MM.1S (cell line): ENCODE measurements at regions not wholly inside any gene's neighbourhood (a gene's known extent, or its start where the extent isn't known, plus 50 kb on each side); places are given as distances from the start of the nearest gene placed in this dataset.

Source experiments
- DNase-seq: peaks from one replicate; pipeline ENCODE4 v3.0.0-alpha.2; 2015
- H2AFZ ChIP-seq: fragments of 300-600 bp; sonication (generic); 2 replicates; pipeline ENCODE4 v1.6.0; 2016; ENCODE audit warnings: antibody characterized with exemption, low read length
- H3F3A ChIP-seq: fragments of 300-600 bp; sonication (generic); 2 replicates; pipeline ENCODE4 v1.6.1; 2016; ENCODE audit warnings: mild to moderate bottlenecking, antibody characterized with exemption, low read length, moderate library complexity, mixed read lengths; ENCODE audit not compliant: insufficient read depth
- H3K27ac ChIP-seq: fragments of 300-600 bp; sonication (generic); 2 replicates; pipeline ENCODE4 v1.5.1; 2016; ENCODE audit warnings: mild to moderate bottlenecking, low read length
- H3K27me3 ChIP-seq: fragments of 300-600 bp; sonication (generic); replicated peaks from 2 replicates; pipeline ENCODE4 v1.6.0; 2016; ENCODE audit warnings: low read length; ENCODE audit not compliant: insufficient read depth
- H3K36me3 ChIP-seq: fragments of 300-600 bp; sonication (generic); replicated peaks from 2 replicates; pipeline ENCODE4 v1.6.1; 2016; ENCODE audit warnings: mild to moderate bottlenecking, low read length, mixed read lengths; ENCODE audit not compliant: insufficient read depth
- H3K4me1 ChIP-seq: fragments of 300-600 bp; sonication (generic); 2 replicates; pipeline ENCODE4 v1.6.1; 2016; ENCODE audit warnings: low read length, mixed read lengths
- H3K4me2 ChIP-seq: fragments of 300-600 bp; sonication (generic); 2 replicates; pipeline ENCODE4 v1.6.0; 2016; ENCODE audit warnings: low read depth, low read length
- H3K4me3 ChIP-seq: fragments of 300-600 bp; sonication (generic); 2 replicates; pipeline ENCODE4 v1.5.1; 2016; ENCODE audit warnings: low read length, mixed read lengths
- H3K79me2 ChIP-seq: fragments of 300-600 bp; sonication (generic); 2 replicates; pipeline ENCODE4 v1.6.1; 2016; ENCODE audit warnings: mixed run types, low read length, mixed read lengths
- H3K9ac ChIP-seq: fragments of 300-600 bp; sonication (generic); 2 replicates; pipeline ENCODE4 v1.6.1; 2016; ENCODE audit warnings: low read length, mixed read lengths
- H3K9me2 ChIP-seq: fragments of 300-600 bp; sonication (generic); replicated peaks from 2 replicates; pipeline ENCODE4 v1.6.1; 2016; ENCODE audit warnings: mild to moderate bottlenecking, low read length, mixed read lengths; ENCODE audit not compliant: insufficient read depth
- H3K9me3 ChIP-seq: fragments of 300-600 bp; sonication (generic); replicated peaks from 2 replicates; pipeline ENCODE4 v1.6.1; 2016; ENCODE audit warnings: mild to moderate bottlenecking, low read length, mixed read lengths; ENCODE audit not compliant: insufficient read depth
- H4K20me1 ChIP-seq: fragments of 300-600 bp; sonication (generic); 2 replicates; pipeline ENCODE4 v1.6.1; 2016; ENCODE audit warnings: mild to moderate bottlenecking, low read length, moderate library complexity, mixed read lengths; ENCODE audit not compliant: insufficient read depth
- CTCF ChIP-seq: fragments of 300-600 bp; sonication (generic); IDR thresholded peaks from 2 replicates; pipeline ENCODE4 v1.5.1; 2016; ENCODE audit warnings: antibody characterized with exemption, low read length, mixed read lengths
- EZH2 ChIP-seq: fragments of 300-600 bp; sonication (generic); optimal IDR thresholded peaks from 2 replicates; pipeline ENCODE3; 2017; ENCODE audit warnings: low read depth, mild to moderate bottlenecking, antibody characterized with exemption, low read length, mixed read lengths
- EZH2phosphoT487 ChIP-seq: fragments of 300-600 bp; sonication (generic); IDR thresholded peaks from 2 replicates; pipeline ENCODE4 v1.6.1; 2018; ENCODE audit warnings: antibody characterized with exemption, low read length

GRCh38 chr10:78523453-78523852 lies 489.8 kb downstream of the RPS24 start:
- no peak overlapping the region for H2AFZ ChIP-seq
- H3K4me2 ChIP-seq = no peak overlapping the region
- H3K9me3 ChIP-seq = no peaks in the 10 kb centered on the region
- no peaks in the 10 kb centered on the region for H3K9me2 ChIP-seq
- no peak overlapping the region for H3K4me3 ChIP-seq
- no peak for DNase-seq
- TF ChIP-seq CTCF (no peak), EZH2 (no peak), EZH2phosphoT487 (no peak)
- H3K36me3 ChIP-seq = no peaks in the 10 kb centered on the region
- H3K79me2 ChIP-seq = no peaks in the 10 kb centered on the region
- H3K27me3 ChIP-seq = no peaks in the 10 kb centered on the region
- H3F3A ChIP-seq = no peaks in the 10 kb centered on the region
- no peaks in the 10 kb centered on the region for H3K4me1 ChIP-seq
- H3K9ac ChIP-seq = no peak overlapping the region
- no peaks in the 10 kb centered on the region for H4K20me1 ChIP-seq
- H3K27ac ChIP-seq = no peak overlapping the region

- Histone ChIP-seq H3K36me3 (no peaks in the 10 kb centered on the region), H3K9ac (no peak overlapping the region), H3K27ac (no peak overlapping the region), H3K9me3 (no peaks in the 10 kb centered on the region), H3K4me2 (no peak overlapping the region), H3K9me2 (no peaks in the 10 kb centered on the region), H3K27me3 (no peaks in the 10 kb centered on the region), H3K4me1 (no peaks in the 10 kb centered on the region), H3K79me2 (no peaks in the 10 kb centered on the region), H3F3A (no peaks in the 10 kb centered on the region), H3K4me3 (no peak overlapping the region), H2AFZ (no peak overlapping the region), H4K20me1 (no peaks in the 10 kb centered on the region)
- TF ChIP-seq EZH2phosphoT487 = no peak
- TF ChIP-seq EZH2 = no peak
- TF ChIP-seq CTCF = no peak
- DNase-seq = no peak
These were observed 490.7 kb downstream of the RPS24 start for GRCh38 chr10:78524342-78524741.

GRCh38 chr10:78524941-78525340 lies 491.3 kb downstream of the RPS24 start:
- no peak overlapping the region for H3K4me3 ChIP-seq
- no peak overlapping the region for H3K27ac ChIP-seq
- H3K9me3 ChIP-seq = no peaks in the 10 kb centered on the region
- no peaks in the 10 kb centered on the region for H3F3A ChIP-seq
- no peaks in the 10 kb centered on the region for H3K4me1 ChIP-seq
- H3K4me2 ChIP-seq = no peak overlapping the region
- no peak overlapping the region for H3K9ac ChIP-seq
- H3K9me2 ChIP-seq = no peaks in the 10 kb centered on the region
- no peaks in the 10 kb centered on the region for H3K79me2 ChIP-seq
- H3K27me3 ChIP-seq = no peaks in the 10 kb centered on the region
- no peak for DNase-seq
- no peak overlapping the region for H2AFZ ChIP-seq
- no peaks in the 10 kb centered on the region for H3K36me3 ChIP-seq
- no peaks in the 10 kb centered on the region for H4K20me1 ChIP-seq
- TF ChIP-seq EZH2phosphoT487 (no peak), EZH2 (no peak), CTCF (no peak)
